NCI-H2029 treated with DMSO at 0.1 percent for 48 hours (cell line): ENCODE measurements at regions not wholly inside any gene's neighbourhood (a gene's known extent, or its start where the extent isn't known, plus 50 kb on each side); places are given as distances from the start of the nearest gene placed in this dataset.
"Not testable (repeated sequence)": the region's sequence is repeated elsewhere in the genome, so short reads cannot be mapped to it uniquely, and the experiment has no call there.

Experiments used
- DNase-seq: peaks from one replicate; lab custom pipeline; 2025; lab: John Stamatoyannopoulos, UW

DNA sequence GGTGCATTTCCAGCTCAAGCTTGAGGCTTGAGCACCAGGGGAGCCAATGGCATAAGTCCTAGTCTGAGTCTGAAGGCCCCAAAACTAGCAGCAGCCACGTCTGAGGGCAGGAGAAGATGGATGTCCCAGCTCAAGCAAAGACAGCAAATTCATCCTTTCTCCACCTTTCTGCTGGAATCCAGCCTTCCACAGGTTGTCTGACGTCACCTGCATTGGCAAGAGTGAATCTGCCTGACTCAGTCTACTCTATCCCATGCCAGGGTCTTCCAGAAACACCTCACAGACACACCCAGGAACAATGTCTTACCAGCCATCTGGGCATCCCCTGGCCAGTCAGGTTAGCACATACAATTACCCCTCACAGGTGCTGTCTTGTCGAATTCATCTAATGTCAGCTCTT, 76.2 kb upstream of the SOX11 start:
- DNase-seq = no peak

DNA sequence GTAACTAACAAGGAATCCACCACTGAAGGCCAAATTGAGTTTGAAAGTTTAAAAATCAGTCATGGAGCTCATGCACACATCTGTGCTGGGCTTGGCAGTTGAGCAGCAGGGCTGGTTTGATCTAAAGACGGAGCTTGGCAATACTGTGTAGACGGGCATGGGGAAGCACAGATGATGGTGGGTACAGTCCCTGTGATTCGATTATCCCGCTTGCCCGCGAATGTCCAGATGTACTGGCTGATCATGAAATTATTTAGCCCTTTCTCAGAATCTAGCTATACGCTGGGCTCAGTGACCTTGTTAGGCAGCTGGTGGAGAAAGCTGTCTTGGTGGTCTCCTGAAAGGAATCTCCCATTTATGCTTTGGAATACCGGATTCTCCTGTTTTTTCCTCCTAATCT, 74.8 kb upstream of the SOX11 start:
- no peak for DNase-seq

DNA sequence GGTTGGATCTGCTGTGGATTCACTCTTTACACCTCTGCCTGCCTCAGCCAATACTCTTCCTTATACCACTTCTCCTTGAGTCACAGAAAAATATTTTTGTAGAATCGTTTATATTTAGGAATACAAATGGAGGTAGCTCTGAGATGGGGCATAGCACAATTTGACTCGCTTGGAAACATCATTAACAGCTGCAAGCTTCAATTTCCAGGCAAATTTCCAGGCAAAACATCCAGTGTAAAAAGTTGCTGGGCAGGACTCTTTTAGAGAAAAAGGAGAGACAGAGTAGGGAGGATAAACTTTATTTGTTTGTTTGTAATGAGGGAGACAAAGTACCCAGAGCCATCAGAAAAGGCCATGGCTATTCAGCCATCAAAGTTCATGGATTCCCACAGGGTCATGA, 74.4 kb upstream of the SOX11 start:
- DNase-seq = no peak

DNA sequence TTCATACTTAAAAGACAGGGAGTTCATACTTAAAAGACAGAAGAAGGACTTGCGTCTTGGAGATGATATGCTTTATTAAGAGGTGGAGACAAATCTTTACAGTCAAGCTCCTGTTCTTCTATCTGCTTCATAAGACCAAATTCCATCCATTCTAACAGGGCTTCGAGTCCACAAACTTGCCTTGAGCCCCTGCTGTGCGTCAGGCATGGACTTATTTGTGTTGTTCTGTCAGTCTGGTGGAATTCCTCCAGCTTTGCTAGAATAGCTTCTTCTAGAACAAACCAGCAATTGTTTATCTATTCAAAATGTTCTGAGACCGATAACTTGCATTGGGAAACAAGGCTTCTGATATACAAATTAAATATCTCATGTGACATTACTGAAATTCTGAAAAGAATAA, 73.9 kb upstream of the SOX11 start:
- no peak for DNase-seq

DNA sequence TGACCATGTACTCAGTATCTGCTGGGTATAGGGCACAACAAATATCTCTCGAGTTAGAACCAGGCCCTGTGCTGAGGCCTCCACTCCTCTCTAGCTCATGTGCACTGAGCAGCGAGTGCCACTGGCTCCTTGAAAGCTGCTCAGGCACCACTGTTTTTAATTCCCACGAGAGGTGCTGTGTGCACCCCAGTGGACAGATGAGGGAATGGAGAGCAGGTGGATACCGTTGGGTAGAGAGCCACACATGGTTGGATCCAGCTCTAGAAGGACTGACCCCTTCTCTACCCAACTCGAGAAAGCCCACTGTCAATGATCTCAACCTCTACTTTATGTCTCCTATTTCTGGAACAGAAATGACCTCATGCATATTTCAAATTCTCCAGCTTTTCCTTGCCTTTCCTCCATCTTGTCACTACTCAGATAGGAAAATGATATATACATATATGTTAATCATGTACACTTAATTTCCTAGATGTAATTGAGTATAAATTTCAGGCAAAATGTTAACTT, 66.6 kb upstream of the SOX11 start:
- not testable (repeated sequence) for DNase-seq

DNA sequence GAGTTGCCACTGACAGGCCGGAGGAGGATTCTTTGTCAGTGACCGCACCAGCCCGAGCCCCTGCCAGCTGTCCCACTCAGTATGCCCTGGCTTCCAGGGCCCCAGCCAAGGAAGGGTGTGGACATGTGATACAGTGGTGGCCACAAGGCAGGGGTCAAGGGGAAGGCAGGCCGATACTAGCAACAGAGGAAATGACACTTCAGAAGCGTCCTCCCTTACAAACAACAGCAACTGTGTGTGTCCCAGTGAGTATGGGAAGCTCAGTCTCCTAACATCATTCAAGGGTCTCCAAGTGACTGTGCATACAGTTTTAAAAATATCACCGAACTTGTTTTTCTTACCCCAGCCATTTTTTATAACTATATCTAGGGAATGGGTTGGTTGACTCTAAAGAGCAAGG, 63.7 kb upstream of the SOX11 start:
- not testable (repeated sequence) for DNase-seq

DNA sequence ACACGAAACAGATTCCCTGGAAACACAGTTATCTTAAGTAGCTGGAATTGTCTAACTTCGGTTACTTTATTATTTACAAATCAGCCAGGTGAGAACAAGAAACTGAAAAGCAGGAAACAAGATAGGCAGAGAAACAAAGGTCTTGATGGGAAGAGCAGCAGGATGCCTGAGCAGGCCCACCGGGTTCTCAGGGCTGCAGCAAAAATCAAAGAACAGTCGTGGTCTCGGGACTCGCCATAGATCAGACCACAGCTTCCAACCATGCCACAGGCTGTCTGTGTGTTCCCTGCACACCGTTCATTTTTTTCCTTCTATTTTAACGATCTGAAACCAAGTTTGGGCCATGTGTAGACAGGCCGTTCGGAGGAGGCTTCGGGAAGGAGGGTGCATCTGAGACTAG, 62.7 kb upstream of the SOX11 start:
- not testable (repeated sequence) for DNase-seq

DNA sequence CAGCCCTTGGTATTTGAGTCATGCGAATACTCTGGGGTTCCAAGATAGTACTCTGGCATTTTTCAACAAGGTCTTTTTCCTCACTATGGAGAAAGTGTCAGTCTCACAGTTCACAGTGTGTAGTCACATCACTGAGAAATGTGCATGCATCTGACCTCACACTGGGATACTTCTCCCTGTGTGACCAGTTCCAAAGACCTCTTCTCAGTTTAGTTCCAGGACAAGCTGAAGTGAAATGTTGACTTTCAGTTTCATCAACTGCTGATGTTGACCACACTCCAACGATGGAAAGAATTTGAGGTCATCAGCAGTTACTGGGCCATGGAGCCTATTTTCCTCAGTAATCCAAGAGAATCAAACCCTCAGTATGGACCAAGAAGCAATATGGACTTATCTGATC, 55.1 kb upstream of the SOX11 start:
- not testable (repeated sequence) for DNase-seq
